OCI-LY7 (cell line): ENCODE measurements at regions not wholly inside any gene's neighbourhood (a gene's known extent, or its start where the extent isn't known, plus 50 kb on each side); places are given as distances from the start of the nearest gene placed in this dataset.

Source experiments
- BruUV-seq: library from RNA; stranded (reverse); fragments of 400-500 nt; replicated peaks from 2 replicates; lab custom pipeline; 2021; lab: Mats Ljungman, UMichigan
- CTCF ChIA-PET: fragments of 300-600 bp; sonication (Branson Sonifier 250); formaldehyde crosslinking; loops from one replicate; lab custom pipeline; 2022; ENCODE audit warnings: antibody characterized with exemption; ENCODE audit not compliant: unreplicated experiment; lab: Charles Lee
- POLR2A ChIA-PET: fragments of 300-600 bp; sonication (Branson Sonifier 250); formaldehyde crosslinking; loops from one replicate; lab custom pipeline; 2022; ENCODE audit warnings: antibody characterized with exemption; lab: Charles Lee
- DNase-seq: peaks from one replicate; pipeline ENCODE4 v3.0.0-alpha.2; 2015; ENCODE audit warnings: low spot score
- H2AFZ ChIP-seq: fragments of 200-600 bp; sonication (generic), shearing (Covaris generic); 2 replicates; pipeline ENCODE4 v1.6.1; 2014; ENCODE audit warnings: mild to moderate bottlenecking, antibody characterized with exemption, low read length, moderate library complexity
- H3K27ac ChIP-seq: fragments of 200-600 bp; sonication (generic); 2 replicates; pipeline ENCODE4 v1.5.1; 2014; ENCODE audit warnings: mixed run types, low read depth, mild to moderate bottlenecking, moderate library complexity, low read length, inconsistent platforms; ENCODE audit not compliant: poor library complexity, severe bottlenecking
- H3K36me3 ChIP-seq: fragments of 200-600 bp; sonication (generic); 2 replicates; pipeline ENCODE4 v1.6.1; 2014; ENCODE audit warnings: mild to moderate bottlenecking, antibody characterized with exemption, low read length, moderate library complexity, mixed read lengths; ENCODE audit not compliant: insufficient read depth
- H3K4me1 ChIP-seq: fragments of 200-600 bp; sonication (generic); 2 replicates; pipeline ENCODE4 v1.5.1; 2014; ENCODE audit warnings: mild to moderate bottlenecking, low read length; ENCODE audit not compliant: insufficient read depth, poor library complexity, severe bottlenecking
- H3K4me2 ChIP-seq: fragments of 200-600 bp; sonication (generic); 2 replicates; pipeline ENCODE4 v1.6.1; 2014; ENCODE audit warnings: mild to moderate bottlenecking, low read length
- H3K4me3 ChIP-seq: fragments of 200-600 bp; sonication (generic); 2 replicates; pipeline ENCODE4 v1.5.1; 2014; ENCODE audit warnings: mild to moderate bottlenecking, low read depth, low read length; ENCODE audit not compliant: poor library complexity, severe bottlenecking
- H3K79me2 ChIP-seq: fragments of 200-600 bp; sonication (generic); 2 replicates; pipeline ENCODE4 v1.6.1; 2016; ENCODE audit warnings: low read depth, mild to moderate bottlenecking, low read length, moderate library complexity, mixed read lengths; ENCODE audit not compliant: insufficient read depth
- H3K9me2 ChIP-seq: fragments of 200-600 bp; sonication (generic); 2 replicates; pipeline ENCODE4 v1.6.1; 2016; ENCODE audit warnings: mild to moderate bottlenecking, low read length, mixed read lengths; ENCODE audit not compliant: insufficient read depth
- H3K9me3 ChIP-seq: fragments of 200-600 bp; sonication (generic); 2 replicates; pipeline ENCODE4 v1.6.1; 2014; ENCODE audit warnings: mild to moderate bottlenecking, mixed run types, low read length, mixed read lengths
- H4K20me1 ChIP-seq: fragments of 200-600 bp; sonication (generic); 2 replicates; pipeline ENCODE4 v1.6.1; 2014; ENCODE audit warnings: mild to moderate bottlenecking, antibody characterized with exemption, low read length, moderate library complexity, mixed read lengths; ENCODE audit not compliant: insufficient read depth
- EZH2phosphoT487 ChIP-seq: fragments of 200-600 bp; sonication (generic); IDR thresholded peaks from 2 replicates; pipeline ENCODE4 v1.6.1; 2018; ENCODE audit warnings: low read depth, borderline replicate concordance, mild to moderate bottlenecking, mixed run types, antibody characterized with exemption, low read length, moderate library complexity, mixed read lengths
- intact Hi-C: fragments of 100-400 bp; cut with micrococcal nuclease; formaldehyde crosslinking; loops from one replicate; pipeline ENCODE4 v1.10.0; 2022; ENCODE audit not compliant: unreplicated experiment
- TF ChIP-seq, protein P1 (sequence below): fragments of 200-600 bp; sonication (generic); conservative IDR thresholded peaks from 2 replicates; pipeline ENCODE4 v1.5.1; 2014; ENCODE audit warnings: mild to moderate bottlenecking, antibody characterized with exemption, low read length, moderate library complexity, mixed read lengths

DNA sequence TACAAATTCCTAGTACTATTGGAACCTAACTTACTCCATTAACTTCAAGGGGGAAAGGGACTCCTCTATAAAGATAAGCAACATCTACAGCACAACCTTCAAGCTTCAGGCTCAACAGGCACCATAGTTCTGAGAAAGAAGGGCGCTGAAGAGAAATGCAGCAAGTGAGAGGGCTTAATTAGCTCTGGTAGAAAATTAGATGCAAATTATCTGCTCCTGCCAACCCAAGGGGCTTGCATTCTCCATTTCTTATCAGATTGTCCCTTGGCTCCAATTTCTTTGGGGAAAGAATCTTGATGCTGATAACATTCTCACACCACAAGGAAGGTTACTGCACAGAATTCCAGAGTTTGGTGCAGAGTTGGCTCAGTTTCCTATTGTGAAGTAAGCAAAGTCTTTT lies 214.6 kb downstream of the GABRG2 start:
- POLR2A ChIA-PET, result interaction anchor here (1.3 kb wide), 1 partner anchor 9 kb away, joined by 3 read pairs; no protein-coding TSS in a partner anchor
- Histone ChIP-seq H4K20me1 (no peaks in the 10 kb centered on the region), H3K36me3 (no peaks in the 10 kb centered on the region), H3K79me2 (no peaks in the 10 kb centered on the region), H3K9me2 (no peaks in the 10 kb centered on the region), H3K4me2 (no peak overlapping the region), H3K4me1 (no peaks in the 10 kb centered on the region), H3K9me3 (no peaks in the 10 kb centered on the region), H3K27ac (no peak overlapping the region), H3K4me3 (no peak overlapping the region), H2AFZ (no peak overlapping the region)
- intact Hi-C loops, result no loop called here
- CTCF ChIA-PET, result no interaction called here
- no TSS peak for BruUV-seq
- TF ChIP-seq, protein P1, sequence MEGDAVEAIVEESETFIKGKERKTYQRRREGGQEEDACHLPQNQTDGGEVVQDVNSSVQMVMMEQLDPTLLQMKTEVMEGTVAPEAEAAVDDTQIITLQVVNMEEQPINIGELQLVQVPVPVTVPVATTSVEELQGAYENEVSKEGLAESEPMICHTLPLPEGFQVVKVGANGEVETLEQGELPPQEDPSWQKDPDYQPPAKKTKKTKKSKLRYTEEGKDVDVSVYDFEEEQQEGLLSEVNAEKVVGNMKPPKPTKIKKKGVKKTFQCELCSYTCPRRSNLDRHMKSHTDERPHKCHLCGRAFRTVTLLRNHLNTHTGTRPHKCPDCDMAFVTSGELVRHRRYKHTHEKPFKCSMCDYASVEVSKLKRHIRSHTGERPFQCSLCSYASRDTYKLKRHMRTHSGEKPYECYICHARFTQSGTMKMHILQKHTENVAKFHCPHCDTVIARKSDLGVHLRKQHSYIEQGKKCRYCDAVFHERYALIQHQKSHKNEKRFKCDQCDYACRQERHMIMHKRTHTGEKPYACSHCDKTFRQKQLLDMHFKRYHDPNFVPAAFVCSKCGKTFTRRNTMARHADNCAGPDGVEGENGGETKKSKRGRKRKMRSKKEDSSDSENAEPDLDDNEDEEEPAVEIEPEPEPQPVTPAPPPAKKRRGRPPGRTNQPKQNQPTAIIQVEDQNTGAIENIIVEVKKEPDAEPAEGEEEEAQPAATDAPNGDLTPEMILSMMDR, result no peak
- TF ChIP-seq EZH2phosphoT487, result no peak
- no peak for DNase-seq

DNA sequence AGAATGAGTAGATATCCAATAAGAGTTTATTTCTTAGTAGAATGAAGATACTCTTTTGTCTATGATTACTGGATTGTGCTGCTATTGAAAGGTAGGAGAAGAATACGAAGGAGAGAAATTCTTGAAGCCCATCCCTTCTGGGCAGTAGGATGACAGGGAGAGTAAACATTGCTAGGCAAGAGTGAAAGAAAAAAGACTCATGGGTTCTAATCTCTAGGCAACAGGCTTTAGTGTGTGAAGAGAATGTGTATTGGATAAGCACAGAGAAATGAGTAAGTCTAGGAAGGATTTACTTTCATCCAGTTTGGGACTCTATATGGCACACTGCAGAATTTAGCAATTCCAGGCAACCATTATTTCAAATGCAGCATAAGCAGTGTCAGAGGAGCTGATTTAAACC lies 216.0 kb downstream of the GABRG2 start:
- TF ChIP-seq EZH2phosphoT487, result no peak
- TF ChIP-seq, protein P1, result no peak
- no peaks in the 10 kb centered on the region for H3K36me3 ChIP-seq
- H3K4me3 ChIP-seq, result no peak overlapping the region
- no peaks in the 10 kb centered on the region for H3K9me3 ChIP-seq
- no peaks in the 10 kb centered on the region for H3K4me1 ChIP-seq
- no peak for DNase-seq
- no peaks in the 10 kb centered on the region for H3K9me2 ChIP-seq
- BruUV-seq, result no TSS peak
- no peaks in the 10 kb centered on the region for H4K20me1 ChIP-seq
- no peak overlapping the region for H2AFZ ChIP-seq
- CTCF ChIA-PET, result no interaction called here
- no peak overlapping the region for H3K4me2 ChIP-seq
- no peak overlapping the region for H3K27ac ChIP-seq
- POLR2A ChIA-PET, result interaction anchor here (0.6 kb wide), 1 partner anchor 401 kb away, joined by 6 read pairs; no protein-coding TSS in a partner anchor
- no peaks in the 10 kb centered on the region for H3K79me2 ChIP-seq
- intact Hi-C loops, result no loop called here

DNA sequence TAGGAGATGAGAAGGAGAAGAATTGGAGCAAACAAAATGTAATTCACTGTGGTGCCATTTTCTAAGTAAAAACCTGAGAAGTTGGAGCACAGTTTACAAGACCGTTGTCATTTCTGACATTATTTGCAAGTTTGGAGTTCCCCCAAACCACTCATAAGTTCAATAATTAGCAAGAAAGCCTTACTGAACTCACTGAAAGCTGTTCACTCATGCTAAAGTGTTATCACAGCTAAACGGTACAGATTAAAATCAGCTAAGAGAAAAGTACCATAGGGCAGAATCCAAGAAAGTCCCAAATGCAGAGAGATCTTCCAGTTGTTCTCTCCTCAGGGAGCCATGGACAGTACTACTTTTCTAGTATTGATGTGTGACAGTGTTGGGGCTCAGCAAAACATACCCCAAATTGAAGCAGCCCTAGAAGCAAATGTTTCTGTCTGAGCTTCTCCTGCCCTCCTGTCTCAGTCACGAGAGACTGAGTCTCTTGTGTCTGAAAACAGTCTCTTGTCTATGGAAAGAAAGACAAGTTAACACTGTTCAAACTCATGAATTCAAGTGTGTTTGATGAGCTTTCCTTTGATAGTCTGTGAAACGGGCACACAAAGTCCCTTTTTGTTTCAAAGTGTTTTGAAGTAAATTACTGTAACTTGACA lies 221.2 kb downstream of the GABRG2 start:
- H3K79me2 ChIP-seq, result no peaks in the 10 kb centered on the region
- no peaks in the 10 kb centered on the region for H3K4me1 ChIP-seq
- no peak for DNase-seq
- H3K9me2 ChIP-seq, result no peaks in the 10 kb centered on the region
- CTCF ChIA-PET, result no interaction called here
- no TSS peak for BruUV-seq
- H4K20me1 ChIP-seq, result no peaks in the 10 kb centered on the region
- H3K36me3 ChIP-seq, result no peaks in the 10 kb centered on the region
- H3K9me3 ChIP-seq, result no peaks in the 10 kb centered on the region
- POLR2A ChIA-PET, result no interaction called here
- no peak overlapping the region for H3K27ac ChIP-seq
- no peak overlapping the region for H2AFZ ChIP-seq
- H3K4me2 ChIP-seq, result no peak overlapping the region
- TF ChIP-seq, protein P1, result no peak
- no peak for TF ChIP-seq EZH2phosphoT487
- H3K4me3 ChIP-seq, result no peak overlapping the region
- intact Hi-C loops, result no loop called here
